ENCODE measurements at regions not wholly inside any gene's neighbourhood (a gene's known extent, or its start where the extent isn't known, plus 50 kb on each side); places are given as distances from the start of the nearest gene placed in this dataset.

DNA sequence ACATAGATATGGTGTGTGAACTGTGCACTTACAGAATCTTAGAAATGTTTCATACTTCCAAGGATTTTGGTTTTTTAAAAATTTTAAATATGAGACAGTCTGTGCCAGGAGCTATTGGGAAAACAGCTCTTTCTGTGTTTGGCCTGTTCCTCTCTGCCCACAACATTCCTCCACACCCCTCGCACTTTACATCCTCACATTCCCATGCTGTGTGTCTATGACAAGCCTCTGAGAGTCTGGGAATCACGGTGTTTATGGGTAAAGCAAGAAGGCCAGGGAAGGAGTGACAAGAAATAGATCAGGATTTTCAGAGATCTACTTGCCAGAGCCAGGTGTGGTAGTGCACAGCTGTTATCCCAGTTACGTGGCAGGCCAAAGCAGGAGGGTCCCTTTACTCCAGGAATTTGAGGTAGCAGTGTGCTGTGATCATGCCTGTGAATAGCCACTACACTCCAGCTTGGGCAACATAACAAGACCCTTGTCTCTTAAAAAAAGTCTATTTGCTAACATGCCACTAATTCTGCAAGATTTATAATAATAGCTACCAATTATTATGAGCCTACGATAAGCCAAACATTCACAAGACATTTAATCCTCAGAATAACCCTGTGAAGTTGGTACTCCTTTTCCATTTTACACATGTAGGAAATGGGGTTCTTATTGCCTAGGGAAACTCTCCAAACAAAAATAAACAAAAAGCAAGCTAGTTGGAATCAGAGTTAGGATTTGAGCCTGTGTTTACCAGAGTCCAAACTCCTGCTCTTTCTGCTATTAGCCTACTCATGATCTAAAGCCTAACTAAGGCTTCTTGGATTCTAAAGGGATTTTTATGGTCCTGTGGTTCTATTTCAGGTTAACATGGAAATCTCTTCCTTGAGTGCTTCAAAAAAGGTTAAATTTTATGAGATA is 168.3 kb upstream of the SP8 start:
- TF ChIP-seq, protein P1, sequence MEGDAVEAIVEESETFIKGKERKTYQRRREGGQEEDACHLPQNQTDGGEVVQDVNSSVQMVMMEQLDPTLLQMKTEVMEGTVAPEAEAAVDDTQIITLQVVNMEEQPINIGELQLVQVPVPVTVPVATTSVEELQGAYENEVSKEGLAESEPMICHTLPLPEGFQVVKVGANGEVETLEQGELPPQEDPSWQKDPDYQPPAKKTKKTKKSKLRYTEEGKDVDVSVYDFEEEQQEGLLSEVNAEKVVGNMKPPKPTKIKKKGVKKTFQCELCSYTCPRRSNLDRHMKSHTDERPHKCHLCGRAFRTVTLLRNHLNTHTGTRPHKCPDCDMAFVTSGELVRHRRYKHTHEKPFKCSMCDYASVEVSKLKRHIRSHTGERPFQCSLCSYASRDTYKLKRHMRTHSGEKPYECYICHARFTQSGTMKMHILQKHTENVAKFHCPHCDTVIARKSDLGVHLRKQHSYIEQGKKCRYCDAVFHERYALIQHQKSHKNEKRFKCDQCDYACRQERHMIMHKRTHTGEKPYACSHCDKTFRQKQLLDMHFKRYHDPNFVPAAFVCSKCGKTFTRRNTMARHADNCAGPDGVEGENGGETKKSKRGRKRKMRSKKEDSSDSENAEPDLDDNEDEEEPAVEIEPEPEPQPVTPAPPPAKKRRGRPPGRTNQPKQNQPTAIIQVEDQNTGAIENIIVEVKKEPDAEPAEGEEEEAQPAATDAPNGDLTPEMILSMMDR (IDR thresholded peaks at IDR 0.05): no peak
- TF ChIP-seq POLR2AphosphoS5 (IDR thresholded peaks at IDR 0.05) (no peak), EP300 (IDR thresholded peaks at IDR 0.05) (no peak), POLR2A (IDR thresholded peaks at IDR 0.05) (no peak)

Data from suprapubic skin (tissue), 4 donors.